DMS 273 treated with DMSO at 0.1 percent for 48 hours (cell line): ENCODE measurements at regions not wholly inside any gene's neighbourhood (a gene's known extent, or its start where the extent isn't known, plus 50 kb on each side); places are given as distances from the start of the nearest gene placed in this dataset.
"Not testable (repeated sequence)": the region's sequence is repeated elsewhere in the genome, so short reads cannot be mapped to it uniquely, and the experiment has no call there.

Experiments used
- DNase-seq: peaks from one replicate; lab custom pipeline; 2025; lab: John Stamatoyannopoulos, UW

GRCh38 chr7:9919-10318 lies 182.5 kb upstream of the FAM20C start:
- not testable (repeated sequence) for DNase-seq

- not testable (repeated sequence) for DNase-seq
Measured at GRCh38 chr7:32565-33280, 159.6 kb upstream of the FAM20C start.

GRCh38 chr7:35121-35541 lies 157.2 kb upstream of the FAM20C start:
- DNase-seq: not testable (repeated sequence)

GRCh38 chr7:36539-36938 lies 155.8 kb upstream of the FAM20C start:
- DNase-seq: not testable (repeated sequence)

- DNase-seq: not testable (repeated sequence)
Measured at GRCh38 chr7:37656-38055, 154.7 kb upstream of the FAM20C start.

- DNase-seq: not testable (repeated sequence)
Measured at GRCh38 chr7:38444-38843, 153.9 kb upstream of the FAM20C start.

GRCh38 chr7:39984-40740 lies 152.2 kb upstream of the FAM20C start:
- not testable (repeated sequence) for DNase-seq

GRCh38 chr7:40799-41750 lies 151.3 kb upstream of the FAM20C start:
- DNase-seq: no peak

- no peak for DNase-seq
Measured at GRCh38 chr7:41917-42565, 150.3 kb upstream of the FAM20C start.

GRCh38 chr7:43791-44540 lies 148.4 kb upstream of the FAM20C start:
- DNase-seq: no peak

GRCh38 chr7:44541-44896 lies 147.9 kb upstream of the FAM20C start:
- DNase-seq: no peak

GRCh38 chr7:45106-46090 lies 147.0 kb upstream of the FAM20C start:
- DNase-seq: no peak

- no peak for DNase-seq
Measured at GRCh38 chr7:46123-46829, 146.1 kb upstream of the FAM20C start.

- no peak for DNase-seq
Measured at GRCh38 chr7:46830-47140, 145.6 kb upstream of the FAM20C start.

GRCh38 chr7:51456-52068 lies 140.8 kb upstream of the FAM20C start:
- no peak for DNase-seq

GRCh38 chr7:52100-52499 lies 140.3 kb upstream of the FAM20C start:
- no peak for DNase-seq

- DNase-seq: no peak
Measured at GRCh38 chr7:53531-53930, 138.8 kb upstream of the FAM20C start.

GRCh38 chr7:54615-55014 lies 137.8 kb upstream of the FAM20C start:
- DNase-seq: no peak

GRCh38 chr7:55690-56248 lies 136.6 kb upstream of the FAM20C start:
- DNase-seq: no peak
